ENCODE measurements at regions not wholly inside any gene's neighbourhood (a gene's known extent, or its start where the extent isn't known, plus 50 kb on each side); places are given as distances from the start of the nearest gene placed in this dataset.

GRCh38 chr12:4089956-4090355, 183.6 kb upstream of the CCND2 start:
- TF ChIP-seq, protein P1, sequence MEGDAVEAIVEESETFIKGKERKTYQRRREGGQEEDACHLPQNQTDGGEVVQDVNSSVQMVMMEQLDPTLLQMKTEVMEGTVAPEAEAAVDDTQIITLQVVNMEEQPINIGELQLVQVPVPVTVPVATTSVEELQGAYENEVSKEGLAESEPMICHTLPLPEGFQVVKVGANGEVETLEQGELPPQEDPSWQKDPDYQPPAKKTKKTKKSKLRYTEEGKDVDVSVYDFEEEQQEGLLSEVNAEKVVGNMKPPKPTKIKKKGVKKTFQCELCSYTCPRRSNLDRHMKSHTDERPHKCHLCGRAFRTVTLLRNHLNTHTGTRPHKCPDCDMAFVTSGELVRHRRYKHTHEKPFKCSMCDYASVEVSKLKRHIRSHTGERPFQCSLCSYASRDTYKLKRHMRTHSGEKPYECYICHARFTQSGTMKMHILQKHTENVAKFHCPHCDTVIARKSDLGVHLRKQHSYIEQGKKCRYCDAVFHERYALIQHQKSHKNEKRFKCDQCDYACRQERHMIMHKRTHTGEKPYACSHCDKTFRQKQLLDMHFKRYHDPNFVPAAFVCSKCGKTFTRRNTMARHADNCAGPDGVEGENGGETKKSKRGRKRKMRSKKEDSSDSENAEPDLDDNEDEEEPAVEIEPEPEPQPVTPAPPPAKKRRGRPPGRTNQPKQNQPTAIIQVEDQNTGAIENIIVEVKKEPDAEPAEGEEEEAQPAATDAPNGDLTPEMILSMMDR (conservative IDR thresholded peaks at IDR 0.05), result no peak
- TF ChIP-seq EZH2 (IDR thresholded peaks at IDR 0.05; ENCODE audit: low read depth), result no peak

Data from PC-9 (cell line).